ENCODE measurements at regions not wholly inside any gene's neighbourhood (a gene's known extent, or its start where the extent isn't known, plus 50 kb on each side); places are given as distances from the start of the nearest gene placed in this dataset.

GRCh38 chr2:35409762-35410161, 945.8 kb upstream of the CRIM1 start:
- TF ChIP-seq CTCF (conservative IDR thresholded peaks at IDR 0.05; ENCODE audit: low read depth, low read length) = no peak
- DNase-seq (ENCODE audit: low read depth) = no peak
- H3K4me3 ChIP-seq (ENCODE audit: low read depth, low read length) = no peak overlapping the region

- no peak overlapping the region for H3K4me3 ChIP-seq (ENCODE audit: low read depth, low read length)
- DNase-seq (ENCODE audit: low read depth) = no peak
- TF ChIP-seq CTCF (conservative IDR thresholded peaks at IDR 0.05; ENCODE audit: low read depth, low read length) = no peak
Measured at GRCh38 chr2:35408320-35408719, 947.3 kb upstream of the CRIM1 start.

GRCh38 chr2:35391736-35392442, 963.7 kb upstream of the CRIM1 start:
- TF ChIP-seq CTCF (conservative IDR thresholded peaks at IDR 0.05; ENCODE audit: low read depth, low read length) = no peak
- DNase-seq (ENCODE audit: low read depth) = no peak
- H3K4me3 ChIP-seq (ENCODE audit: low read depth, low read length) = no peak overlapping the region

- no peak for DNase-seq (ENCODE audit: low read depth)
Measured at GRCh38 chr2:35378791-35379190, 976.8 kb upstream of the CRIM1 start.

GRCh38 chr2:35374845-35375244, 980.7 kb upstream of the CRIM1 start:
- TF ChIP-seq CTCF (conservative IDR thresholded peaks at IDR 0.05; ENCODE audit: low read depth, low read length) = no peak
- no peak for DNase-seq (ENCODE audit: low read depth)
- H3K4me3 ChIP-seq (ENCODE audit: low read depth, low read length) = no peak overlapping the region

More at GRCh38 chr2:35378791-35379190, 976.8 kb upstream of the CRIM1 start:
- TF ChIP-seq CTCF (conservative IDR thresholded peaks at IDR 0.05; ENCODE audit: low read depth, low read length) = no peak
- H3K4me3 ChIP-seq (ENCODE audit: low read depth, low read length) = no peak overlapping the region

GRCh38 chr2:35365859-35366258, 989.7 kb upstream of the CRIM1 start:
- no peak for DNase-seq (ENCODE audit: low read depth)
- peak; percentile 6 for TF ChIP-seq CTCF (conservative IDR thresholded peaks at IDR 0.05; ENCODE audit: low read depth, low read length)
- no peak overlapping the region for H3K4me3 ChIP-seq (ENCODE audit: low read depth, low read length)

- no peak overlapping the region for H3K4me3 ChIP-seq (ENCODE audit: low read depth, low read length)
- DNase-seq (ENCODE audit: low read depth) = no peak
- no peak for TF ChIP-seq CTCF (conservative IDR thresholded peaks at IDR 0.05; ENCODE audit: low read depth, low read length)
Measured at GRCh38 chr2:35356332-35356731, 999.2 kb upstream of the CRIM1 start.
